Amniotic stem cell (primary cell): ENCODE measurements at regions not wholly inside any gene's neighbourhood (a gene's known extent, or its start where the extent isn't known, plus 50 kb on each side); places are given as distances from the start of the nearest gene placed in this dataset.

ENCODE experiments used
- DNase-seq: peaks from one replicate; lab custom pipeline; 2025; lab: John Stamatoyannopoulos, UW

DNA sequence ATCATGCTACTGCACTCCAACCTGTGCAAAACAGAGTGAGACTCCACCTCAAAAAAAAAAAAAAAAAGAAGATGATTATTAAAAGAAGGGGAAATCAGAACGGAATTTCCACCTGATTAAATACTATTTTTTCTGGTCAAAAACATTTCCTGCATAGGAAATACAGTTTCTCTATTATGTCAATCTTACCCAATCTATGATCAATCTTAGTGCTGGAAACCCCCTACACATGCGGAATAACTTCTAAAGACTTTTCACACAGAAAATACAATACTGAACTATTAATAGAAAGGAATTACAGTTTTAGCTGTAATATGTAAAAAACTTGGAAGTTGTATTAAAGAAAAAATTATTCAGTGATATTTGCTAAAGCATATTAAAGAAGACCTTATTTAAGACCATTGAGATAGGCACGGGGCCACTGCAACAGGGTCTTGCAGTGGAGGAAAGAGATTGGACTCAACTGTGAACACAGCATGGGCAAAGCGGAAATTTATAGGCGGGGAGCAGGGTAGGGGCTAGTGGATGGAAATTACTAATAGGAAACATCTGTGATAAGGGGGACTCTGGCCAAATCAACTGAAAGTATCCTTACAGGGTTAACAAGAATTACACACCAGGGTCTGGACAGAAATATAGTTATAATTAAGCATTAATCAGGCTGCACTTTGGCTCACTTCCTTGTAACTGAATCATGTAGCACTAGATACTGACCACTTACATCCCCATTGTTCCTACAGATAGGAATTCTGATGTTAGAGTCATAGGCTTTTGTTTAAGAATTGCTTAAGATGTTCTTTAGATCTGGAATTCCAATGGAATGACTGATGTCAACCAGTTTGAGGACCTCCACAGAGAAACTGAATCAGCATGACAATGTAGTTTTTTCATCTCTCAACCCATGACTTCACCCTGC is 411.5 kb upstream of the DDI1 start:
- peak; percentile 57 for DNase-seq

DNA sequence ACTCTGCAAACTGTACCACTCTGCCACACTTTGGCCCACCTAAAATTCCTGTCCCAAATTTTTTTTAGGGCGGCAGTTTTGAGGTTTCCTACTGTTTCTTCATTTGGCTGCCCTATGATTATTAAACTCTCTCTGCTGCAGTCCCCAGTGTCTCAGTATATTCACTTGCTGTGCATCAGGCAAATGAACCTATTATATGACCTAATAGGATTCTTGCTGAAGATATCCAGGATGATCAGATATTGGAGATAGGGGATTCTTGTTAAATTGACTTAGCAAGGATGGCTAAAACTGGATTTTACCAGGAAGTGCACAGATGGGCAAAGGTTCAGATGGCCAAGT is 410.8 kb upstream of the DDI1 start:
- DNase-seq, result no peak

DNA sequence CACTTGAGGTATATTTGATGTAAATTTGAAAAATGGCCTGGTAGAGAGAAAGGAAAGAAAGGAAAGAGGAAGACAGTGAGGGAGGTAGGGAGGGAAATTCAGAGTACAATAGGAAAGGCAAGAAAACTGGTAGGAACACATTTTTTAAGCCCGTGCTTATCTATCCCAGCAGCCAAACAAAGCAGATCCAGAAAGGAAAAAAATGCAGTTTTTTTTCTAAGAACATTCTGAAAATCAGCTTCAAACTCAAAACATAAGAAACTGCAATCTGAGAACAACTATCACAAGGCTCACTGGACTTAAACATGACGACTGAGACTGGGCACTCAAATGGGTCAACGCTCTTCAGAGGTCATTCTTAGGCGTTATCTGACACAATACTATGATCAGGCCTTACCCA is 408.3 kb upstream of the DDI1 start:
- DNase-seq, result no peak

DNA sequence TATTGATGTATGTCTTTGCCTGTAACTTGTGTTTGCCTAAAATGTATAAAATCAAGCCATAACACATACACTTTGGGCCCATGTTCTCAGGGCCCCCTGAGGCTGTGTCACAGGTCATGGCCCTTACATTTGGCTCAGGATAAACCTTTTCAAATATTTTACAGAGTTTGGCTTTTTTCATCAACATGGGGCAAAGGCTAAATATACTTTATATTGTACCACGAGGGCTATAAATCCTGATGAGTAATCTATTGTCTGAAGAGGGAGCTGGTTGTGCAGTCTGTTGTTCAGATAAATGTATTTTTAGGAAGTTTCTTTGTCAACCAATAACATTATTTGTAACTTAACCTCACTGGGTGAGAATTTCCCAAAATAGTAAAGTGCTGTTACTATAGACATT is 404.6 kb upstream of the DDI1 start:
- no peak for DNase-seq

DNA sequence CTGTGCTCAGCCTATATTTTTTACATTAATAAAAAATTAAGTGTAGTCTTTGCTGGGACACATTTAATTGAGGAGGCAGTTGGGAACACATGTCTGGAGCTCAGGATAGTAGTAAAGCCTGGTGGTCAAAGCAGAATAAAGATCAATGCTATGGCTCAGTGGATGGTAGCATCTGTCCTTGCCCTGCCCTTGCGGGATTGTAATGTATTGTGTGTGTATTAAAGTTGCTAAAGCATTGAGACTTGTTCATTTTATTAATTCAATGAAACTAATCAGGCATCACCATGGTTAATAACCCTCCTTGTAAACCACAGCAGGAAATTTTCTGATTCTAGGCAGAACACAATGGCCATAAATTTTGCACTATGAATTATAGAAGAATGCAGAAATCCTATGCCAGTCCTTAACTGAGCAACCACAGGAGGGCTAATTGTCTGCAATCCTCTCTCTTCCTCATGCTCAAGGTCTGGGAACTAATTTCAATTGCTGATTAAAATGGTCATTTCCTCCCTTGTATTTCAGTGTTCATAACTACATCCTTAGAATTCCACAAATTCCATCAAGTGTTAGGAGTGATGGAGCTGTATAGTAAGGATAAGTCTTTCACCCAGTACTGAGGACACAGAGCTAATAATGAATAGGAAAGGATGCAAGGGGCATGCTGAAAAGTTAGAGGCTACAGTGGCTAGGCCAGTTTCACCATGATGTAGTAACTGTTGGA is 403.2 kb upstream of the DDI1 start:
- DNase-seq, result no peak

DNA sequence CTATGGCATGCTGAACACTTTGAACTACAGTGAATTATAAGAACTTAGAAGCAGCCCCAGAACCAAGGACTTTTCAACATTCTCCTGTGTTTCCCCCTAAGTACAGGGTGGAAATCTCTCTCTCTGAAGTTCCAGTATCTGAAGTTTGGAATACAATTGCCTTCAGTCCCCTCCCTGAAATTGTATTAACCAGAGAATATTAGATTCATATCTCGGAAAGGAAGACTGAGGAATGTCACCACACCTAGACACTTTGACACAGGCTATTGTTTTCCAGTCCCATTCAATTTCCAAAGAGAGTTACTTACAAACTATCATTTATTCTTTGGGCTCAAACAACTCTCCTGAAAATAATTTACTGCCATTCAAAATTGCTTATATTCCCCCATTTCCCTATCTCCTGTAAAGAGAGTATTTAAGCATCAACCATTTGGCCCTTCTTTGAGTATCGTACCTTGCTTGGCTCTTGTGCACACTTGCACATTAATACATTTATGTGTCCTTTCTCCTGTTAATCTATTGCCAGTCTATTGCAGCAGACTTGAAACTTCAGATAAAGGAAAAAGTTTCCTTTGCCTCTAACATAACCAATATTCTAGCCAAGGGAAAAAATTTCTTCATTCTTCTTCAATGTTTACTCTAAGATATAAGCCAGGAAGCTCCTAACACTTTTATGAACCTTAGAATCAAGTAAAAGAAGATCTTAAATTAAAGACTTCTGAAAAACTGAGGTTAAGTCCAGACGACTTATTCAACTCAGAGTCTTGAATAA is 402.4 kb upstream of the DDI1 start:
- no peak for DNase-seq

DNA sequence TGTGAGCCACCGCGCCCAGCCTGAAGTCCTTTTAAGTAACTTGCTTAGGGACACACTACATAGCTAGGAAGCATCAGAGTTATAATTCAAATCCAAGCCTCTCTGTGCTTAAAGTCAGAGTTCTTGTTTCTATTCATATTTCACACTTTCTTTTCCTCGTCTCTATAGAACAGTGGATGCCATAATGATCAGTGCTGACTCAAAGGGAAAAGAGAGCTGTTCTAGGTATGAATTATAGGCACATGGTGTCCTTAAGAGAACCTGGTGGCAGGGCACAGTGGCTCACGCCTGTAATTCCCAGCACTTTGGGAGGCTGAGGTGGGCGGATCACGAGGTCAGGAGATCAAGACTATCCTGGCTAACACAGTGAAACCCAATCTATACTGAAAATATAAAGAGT is 400.2 kb upstream of the DDI1 start:
- no peak for DNase-seq

DNA sequence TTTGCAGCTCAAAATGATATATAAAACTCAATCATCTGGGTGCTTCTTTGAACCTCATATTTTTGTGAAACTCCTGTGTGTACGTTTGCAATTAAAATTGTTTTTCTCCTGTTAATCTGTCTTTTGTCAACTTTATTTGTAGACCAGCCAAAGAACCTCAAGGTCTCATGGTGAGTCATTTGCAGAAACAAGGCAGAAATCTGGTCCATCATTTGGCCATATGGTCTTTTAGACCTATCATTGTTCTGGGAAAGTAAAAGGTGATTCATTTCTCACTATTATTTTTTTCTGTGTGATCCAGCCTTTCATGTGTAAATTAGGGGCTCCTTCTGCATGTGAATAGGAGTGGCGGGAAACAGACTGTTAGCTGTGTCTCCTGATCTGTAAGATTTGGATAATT is 399.1 kb upstream of the DDI1 start:
- no peak for DNase-seq

DNA sequence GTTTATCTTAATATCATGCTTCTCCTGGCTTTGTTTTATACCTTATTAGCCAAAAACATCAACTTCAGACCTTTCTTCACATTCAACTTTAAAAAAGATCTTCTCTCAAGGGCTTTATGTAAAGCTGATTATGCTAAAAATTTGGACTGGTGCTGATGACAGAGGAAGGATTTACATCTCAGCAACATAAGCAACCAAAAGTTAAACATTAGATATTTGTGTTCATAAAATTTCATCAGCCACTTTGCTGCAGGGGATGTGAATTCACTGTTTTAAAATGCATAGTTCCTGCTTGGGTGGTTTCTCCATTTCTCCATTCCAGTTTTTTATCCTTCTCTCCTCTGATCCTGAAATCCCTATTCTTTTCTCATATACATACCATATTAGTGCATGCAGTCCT is 398.6 kb upstream of the DDI1 start:
- no peak for DNase-seq

DNA sequence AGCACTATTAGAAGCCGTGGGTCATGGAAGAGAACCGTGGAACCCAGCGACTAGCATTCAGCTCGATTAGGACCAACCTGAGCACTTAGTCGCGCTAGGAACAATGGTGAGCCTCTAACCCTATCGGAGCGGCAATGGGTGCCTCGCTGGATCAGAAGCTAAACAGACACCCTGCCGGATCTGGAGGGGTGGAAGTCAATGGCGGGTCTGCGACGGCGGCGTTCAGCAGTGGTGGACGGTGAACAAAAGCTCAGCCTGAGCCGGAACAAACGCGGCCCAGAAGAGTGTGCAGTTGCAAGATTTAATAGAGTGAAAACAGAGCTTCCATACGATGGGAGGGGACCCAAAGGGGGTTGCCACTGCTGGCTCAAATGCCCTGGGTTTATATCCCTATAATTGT is 391.8 kb upstream of the DDI1 start:
- DNase-seq, result no peak

DNA sequence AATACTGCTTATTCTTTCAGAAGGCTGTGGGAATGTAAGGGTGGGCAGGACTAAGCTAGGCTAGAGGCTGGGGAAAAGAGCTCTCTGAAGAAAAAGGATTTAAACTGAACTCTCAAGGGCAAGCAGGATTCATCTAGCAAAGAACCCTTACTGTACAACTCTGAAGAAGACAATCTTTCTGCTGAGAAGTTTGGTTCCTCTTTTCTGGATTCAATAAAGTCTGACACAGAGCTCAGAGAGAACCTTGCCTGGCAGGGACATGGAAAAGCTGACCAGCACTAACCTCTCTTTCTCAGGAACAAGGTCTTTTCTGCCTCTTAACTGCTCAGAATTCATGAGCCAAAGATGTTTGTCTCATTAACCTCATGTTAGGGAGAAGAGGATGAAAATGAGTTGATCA is 388.4 kb upstream of the DDI1 start:
- DNase-seq, result no peak

DNA sequence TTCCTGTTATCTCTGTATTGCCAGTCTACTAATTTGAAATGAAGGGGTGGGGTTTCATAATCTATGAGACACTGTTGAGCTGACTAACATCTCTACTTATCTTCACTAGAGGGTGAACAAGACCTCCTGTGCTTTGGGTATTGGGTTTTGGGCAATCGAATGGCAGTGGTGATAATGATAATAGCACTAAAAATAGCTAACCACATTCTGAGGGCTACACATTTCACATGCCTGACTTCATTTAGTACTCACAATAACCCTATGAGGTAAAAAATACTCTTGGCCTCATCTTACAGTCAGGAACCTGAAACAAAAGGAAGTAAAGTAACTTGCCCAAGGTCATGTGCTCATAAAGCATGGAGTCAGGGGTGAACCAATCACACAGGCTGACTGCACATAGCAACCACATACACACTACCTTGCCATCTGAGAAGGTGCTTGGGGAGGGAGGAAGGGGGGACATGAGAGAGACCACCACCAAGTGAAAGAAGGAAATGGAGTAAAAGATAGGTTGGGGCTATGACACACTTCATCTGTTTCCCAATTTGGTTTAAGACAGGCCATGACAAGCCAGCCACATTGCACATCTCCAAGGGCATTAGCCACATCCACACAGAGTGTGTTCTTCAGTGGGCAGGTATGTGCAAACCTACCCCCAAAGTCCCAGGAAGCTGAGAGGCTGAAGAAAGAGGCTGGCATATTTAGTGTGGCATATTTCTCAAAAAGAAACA is 387.6 kb upstream of the DDI1 start:
- DNase-seq, result no peak

DNA sequence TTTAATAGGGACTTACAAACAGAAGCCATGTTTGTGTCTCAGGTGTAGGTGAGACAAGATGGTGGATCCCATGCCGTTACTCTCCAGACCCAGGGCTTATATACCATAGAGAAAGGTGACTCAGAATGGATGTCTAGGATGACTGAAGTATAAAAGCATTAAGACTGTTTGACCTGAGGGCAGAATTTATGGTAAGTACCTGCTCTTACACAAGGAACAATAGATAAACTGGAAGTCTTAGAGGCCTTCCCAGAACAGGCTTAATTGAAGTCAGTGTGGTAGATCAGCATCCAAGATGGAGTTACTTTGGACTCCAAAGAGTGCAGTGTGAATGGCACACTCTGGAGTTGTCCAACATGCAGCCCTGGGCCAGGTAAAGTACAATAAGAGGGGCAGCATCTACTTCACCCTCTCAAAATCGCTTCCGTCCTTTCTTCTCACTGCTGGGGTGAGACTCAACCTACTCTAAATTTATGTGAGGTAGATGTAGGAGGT is 387.0 kb upstream of the DDI1 start:
- no peak for DNase-seq

DNA sequence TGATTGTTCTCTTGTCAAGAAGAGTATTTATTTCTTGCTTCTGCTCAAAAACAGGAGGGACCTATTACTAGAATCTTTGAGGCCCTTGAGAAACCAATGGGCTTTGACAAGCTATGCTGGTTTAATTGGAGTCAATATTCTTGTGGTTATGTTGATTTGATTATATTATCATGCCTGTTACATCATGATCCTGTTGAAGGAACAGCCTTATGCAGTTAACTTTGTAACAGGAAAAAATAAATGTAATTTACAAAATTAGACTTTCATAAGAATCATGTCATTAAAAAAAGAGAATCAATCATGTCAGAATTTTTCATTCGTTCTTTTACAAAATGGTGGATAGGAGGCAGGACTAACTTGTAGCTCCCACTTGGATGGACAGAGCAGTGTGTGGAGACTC is 386.1 kb upstream of the DDI1 start:
- no peak for DNase-seq

DNA sequence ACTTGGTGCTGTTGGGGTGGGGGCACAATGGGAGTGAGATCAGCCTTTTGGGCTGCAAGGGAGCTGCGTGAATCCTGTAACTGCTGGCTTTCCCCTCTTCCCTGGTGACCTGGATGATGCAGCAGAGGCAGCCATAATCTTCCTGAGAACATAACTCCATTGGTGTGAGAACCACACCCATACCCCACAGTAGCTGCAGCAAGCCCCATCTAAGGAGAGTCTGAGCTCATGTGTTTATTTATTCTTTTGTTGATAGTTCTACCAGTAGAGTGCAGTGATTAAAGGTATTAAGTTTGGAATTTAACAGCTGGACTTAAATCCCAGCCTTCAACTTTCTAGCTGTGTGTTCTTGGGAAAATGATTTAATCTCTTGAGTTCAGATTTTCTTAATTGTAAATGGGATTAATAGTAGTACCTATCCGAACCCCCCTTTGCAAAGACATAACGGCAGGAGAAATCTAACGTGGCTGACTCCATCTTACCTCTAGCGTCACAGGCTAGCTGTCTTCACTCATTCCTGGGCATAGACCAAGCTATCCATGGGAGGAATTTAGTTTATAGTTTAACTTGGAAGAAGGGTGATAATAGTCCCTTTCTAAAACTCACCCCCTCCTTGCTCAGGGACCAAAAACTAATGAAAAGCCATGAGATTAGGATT is 385.0 kb upstream of the DDI1 start:
- no peak for DNase-seq

DNA sequence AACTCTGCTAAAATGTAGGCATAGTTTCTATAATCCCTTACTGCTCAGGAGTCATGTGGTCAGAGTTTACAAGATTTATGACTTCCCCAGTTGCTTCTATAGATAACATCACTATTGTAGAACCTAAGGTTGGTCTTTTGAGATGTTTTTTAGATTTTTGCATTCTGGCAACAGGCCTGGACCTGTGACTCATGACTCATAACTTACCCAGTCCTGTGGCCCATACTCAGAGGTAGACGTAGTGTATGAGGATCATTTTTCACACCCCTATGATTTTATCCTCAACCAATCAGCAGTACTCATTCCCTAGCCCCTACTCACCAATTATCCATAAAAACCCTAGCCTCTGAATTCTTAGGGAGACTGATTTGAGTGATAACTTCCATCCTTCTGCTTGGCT is 384.4 kb upstream of the DDI1 start:
- no peak for DNase-seq

DNA sequence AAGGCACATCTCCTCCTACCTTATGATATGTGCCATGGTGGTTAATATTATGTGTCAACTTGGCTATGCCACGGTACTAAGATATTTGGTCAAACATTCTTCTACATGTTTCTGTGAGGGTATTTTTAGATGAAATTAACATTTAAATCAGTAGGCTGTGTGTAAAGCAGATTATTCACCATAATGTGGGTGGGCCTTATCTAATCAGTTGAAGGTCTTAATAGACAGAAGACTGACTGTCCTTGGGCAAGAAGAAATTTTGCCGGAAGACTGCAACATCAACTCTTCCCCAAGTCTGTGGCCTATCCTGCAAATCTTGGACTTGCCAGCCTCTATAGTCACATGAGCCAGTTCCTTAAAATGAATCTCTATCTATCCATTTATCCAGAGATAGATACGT is 380.1 kb upstream of the DDI1 start:
- no peak for DNase-seq

DNA sequence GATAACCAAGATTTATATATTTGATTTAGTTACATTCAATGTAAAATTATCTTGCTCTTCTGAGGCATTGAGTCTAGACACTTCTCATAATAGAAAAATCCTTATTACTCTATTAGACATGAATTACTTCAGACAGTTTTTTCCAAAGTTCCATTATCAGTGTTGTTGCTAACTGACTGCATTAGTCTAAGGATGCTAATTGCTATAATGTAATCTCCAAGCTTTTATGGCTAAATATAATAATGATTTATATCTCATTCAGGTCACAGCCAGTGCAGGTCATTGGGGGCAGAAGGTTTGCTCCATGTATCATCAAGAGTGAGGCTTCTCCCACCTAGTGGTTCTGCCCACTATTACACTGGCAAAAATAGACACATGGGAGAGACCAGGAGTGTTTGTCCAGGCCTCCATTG is 377.2 kb upstream of the DDI1 start:
- no peak for DNase-seq

DNA sequence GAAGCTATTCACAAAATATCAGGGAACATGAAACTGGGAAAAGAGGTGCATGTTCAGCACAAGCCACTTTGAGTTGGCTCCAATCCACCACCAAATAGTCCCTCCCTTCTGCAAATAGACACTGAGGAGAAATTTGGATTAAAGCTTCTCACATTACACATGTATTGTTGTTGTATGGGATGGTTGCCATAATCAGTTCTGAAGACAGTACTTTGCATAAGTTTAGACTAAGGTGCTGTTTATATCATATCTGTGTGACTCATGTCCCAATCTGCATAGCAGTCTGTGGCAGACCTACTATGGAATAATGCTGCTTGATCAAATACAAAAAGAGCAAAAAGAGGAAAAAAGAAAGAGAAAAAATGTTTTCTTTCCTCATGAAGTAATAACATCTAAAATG is 376.7 kb upstream of the DDI1 start:
- no peak for DNase-seq

DNA sequence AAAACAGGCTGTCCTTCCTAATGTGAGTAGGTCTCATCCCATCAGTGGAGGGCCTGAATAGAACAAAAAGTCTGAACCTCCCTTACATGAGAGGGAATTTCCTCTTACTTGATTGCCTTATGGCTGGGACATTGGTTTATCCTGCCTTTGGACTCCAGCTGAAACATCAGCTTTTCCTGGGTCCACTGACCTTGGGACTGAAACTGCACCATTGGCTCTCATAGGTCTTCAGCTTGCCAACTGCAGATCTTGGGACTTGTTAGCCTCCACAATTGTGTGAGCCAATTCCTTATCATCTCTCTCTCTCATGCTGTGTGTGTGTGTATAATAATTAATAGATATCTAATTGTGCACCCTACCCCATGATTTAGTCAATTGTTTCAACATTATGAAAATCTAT is 375.3 kb upstream of the DDI1 start:
- no peak for DNase-seq

DNA sequence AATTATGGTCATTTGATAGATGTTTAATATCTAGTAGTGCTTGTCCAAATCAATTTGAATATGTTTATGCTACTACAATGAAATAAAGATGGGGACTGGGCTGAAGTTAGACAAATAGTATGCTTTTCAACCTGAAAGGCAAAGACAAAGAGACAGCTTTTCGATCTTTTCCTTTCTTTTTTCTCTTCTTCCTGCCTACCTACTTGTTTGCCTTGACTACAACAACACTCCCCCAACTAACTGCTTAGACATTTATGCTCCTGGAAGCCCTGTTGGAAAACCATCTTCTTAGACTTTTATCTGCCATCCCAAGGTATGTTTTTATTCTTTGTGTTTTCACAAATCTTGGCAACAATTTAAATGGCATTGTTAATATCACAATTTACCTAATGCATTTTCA is 374.4 kb upstream of the DDI1 start:
- no peak for DNase-seq

DNA sequence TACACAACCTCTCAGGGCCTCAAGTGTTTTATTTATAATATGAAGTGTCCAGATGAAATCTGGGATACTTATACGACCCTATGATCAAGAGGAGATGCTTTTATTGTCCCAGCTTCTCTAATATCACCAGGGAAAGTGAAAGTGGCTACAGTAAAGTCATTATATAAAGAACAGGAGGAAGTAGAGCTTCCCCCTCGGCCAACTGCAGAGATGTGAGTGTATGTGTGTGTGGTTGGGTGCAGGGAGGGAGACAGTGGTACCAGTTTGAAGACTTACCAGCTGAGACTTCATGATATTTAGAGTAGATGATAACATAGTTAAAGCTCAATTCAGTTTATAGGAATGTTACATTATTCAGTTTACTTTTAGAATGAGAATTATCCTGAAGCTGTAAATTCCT is 373.6 kb upstream of the DDI1 start:
- no peak for DNase-seq
